ENCODE measurements at regions not wholly inside any gene's neighbourhood (a gene's known extent, or its start where the extent isn't known, plus 50 kb on each side); places are given as distances from the start of the nearest gene placed in this dataset.

DNA sequence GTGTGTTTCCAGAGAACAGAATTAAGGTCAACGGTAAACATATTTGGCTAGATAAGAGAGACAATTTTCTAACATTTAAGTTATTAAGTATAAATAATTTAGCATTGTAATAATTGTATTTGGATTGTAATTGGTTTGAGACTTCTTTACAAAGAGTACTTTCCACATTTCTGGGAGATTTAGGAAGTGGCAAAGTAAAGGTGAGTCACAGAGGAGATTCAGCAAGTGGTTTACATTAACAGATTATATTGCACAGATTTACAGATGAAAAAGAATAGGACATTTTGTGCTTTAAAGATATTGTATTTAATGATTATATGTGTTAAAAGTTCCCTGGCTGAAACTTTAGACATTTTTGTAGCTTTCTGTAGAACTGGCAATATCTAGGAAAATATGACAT is 584.4 kb upstream of the AADAT start:
- Mint-ChIP-seq H3K4me3 (no peak overlapping the region), H3K9me3 (peaks cover 10% of the 10 kb centered on the region)
- no peak for ATAC-seq

More for the DNA sequence above, 584.4 kb upstream of the AADAT start:
- H3F3A ChIP-seq (replicated peaks; ENCODE audit: low read depth), result no peaks in the 10 kb centered on the region
- H3K27me3 ChIP-seq (ENCODE audit: insufficient read depth), result no peaks in the 10 kb centered on the region
- Mint-ChIP-seq H3K36me3 (ENCODE audit: low read depth) (peaks cover 26% of the 10 kb centered on the region), H3K27me3 (ENCODE audit: insufficient read depth, low read depth, poor library complexity) (peaks cover 3% of the 10 kb centered on the region), H3K4me1 (peaks cover 7% of the 10 kb centered on the region; the same call in 2 of the 3 replicates), H3K27ac (no peak overlapping the region)
- H4K20me1 ChIP-seq (replicated peaks; ENCODE audit: insufficient read depth), result no peaks in the 10 kb centered on the region
- H3K27ac ChIP-seq (ENCODE audit: low read depth), result no peak overlapping the region
- no peak overlapping the region for H3K4me3 ChIP-seq
- peaks cover 6% of the 10 kb centered on the region; the same call in 1 of the 2 replicates for H3K9me2 ChIP-seq (ENCODE audit: insufficient read depth)
- 0 out of 2 replicates have a peak, but pooled peaks cover 4% of the 10 kb centered on the region for H3K4me1 ChIP-seq (ENCODE audit: insufficient read depth)
- no peak for DNase-seq (ENCODE audit: low spot score)
- no peak overlapping the region for H3K4me2 ChIP-seq
- no peaks in the 10 kb centered on the region for H3K79me2 ChIP-seq (replicated peaks; ENCODE audit: insufficient read depth)
- TF ChIP-seq JUNB (IDR thresholded peaks at IDR 0.05; ENCODE audit: unreplicated experiment) (no peak), EZH2 (IDR thresholded peaks at IDR 0.05; ENCODE audit: low read depth, unreplicated experiment) (no peak), CREB1 (CRISPR knock-in tag; IDR thresholded peaks at IDR 0.05; ENCODE audit: low read depth) (no peak)
- TF ChIP-seq, protein P1, sequence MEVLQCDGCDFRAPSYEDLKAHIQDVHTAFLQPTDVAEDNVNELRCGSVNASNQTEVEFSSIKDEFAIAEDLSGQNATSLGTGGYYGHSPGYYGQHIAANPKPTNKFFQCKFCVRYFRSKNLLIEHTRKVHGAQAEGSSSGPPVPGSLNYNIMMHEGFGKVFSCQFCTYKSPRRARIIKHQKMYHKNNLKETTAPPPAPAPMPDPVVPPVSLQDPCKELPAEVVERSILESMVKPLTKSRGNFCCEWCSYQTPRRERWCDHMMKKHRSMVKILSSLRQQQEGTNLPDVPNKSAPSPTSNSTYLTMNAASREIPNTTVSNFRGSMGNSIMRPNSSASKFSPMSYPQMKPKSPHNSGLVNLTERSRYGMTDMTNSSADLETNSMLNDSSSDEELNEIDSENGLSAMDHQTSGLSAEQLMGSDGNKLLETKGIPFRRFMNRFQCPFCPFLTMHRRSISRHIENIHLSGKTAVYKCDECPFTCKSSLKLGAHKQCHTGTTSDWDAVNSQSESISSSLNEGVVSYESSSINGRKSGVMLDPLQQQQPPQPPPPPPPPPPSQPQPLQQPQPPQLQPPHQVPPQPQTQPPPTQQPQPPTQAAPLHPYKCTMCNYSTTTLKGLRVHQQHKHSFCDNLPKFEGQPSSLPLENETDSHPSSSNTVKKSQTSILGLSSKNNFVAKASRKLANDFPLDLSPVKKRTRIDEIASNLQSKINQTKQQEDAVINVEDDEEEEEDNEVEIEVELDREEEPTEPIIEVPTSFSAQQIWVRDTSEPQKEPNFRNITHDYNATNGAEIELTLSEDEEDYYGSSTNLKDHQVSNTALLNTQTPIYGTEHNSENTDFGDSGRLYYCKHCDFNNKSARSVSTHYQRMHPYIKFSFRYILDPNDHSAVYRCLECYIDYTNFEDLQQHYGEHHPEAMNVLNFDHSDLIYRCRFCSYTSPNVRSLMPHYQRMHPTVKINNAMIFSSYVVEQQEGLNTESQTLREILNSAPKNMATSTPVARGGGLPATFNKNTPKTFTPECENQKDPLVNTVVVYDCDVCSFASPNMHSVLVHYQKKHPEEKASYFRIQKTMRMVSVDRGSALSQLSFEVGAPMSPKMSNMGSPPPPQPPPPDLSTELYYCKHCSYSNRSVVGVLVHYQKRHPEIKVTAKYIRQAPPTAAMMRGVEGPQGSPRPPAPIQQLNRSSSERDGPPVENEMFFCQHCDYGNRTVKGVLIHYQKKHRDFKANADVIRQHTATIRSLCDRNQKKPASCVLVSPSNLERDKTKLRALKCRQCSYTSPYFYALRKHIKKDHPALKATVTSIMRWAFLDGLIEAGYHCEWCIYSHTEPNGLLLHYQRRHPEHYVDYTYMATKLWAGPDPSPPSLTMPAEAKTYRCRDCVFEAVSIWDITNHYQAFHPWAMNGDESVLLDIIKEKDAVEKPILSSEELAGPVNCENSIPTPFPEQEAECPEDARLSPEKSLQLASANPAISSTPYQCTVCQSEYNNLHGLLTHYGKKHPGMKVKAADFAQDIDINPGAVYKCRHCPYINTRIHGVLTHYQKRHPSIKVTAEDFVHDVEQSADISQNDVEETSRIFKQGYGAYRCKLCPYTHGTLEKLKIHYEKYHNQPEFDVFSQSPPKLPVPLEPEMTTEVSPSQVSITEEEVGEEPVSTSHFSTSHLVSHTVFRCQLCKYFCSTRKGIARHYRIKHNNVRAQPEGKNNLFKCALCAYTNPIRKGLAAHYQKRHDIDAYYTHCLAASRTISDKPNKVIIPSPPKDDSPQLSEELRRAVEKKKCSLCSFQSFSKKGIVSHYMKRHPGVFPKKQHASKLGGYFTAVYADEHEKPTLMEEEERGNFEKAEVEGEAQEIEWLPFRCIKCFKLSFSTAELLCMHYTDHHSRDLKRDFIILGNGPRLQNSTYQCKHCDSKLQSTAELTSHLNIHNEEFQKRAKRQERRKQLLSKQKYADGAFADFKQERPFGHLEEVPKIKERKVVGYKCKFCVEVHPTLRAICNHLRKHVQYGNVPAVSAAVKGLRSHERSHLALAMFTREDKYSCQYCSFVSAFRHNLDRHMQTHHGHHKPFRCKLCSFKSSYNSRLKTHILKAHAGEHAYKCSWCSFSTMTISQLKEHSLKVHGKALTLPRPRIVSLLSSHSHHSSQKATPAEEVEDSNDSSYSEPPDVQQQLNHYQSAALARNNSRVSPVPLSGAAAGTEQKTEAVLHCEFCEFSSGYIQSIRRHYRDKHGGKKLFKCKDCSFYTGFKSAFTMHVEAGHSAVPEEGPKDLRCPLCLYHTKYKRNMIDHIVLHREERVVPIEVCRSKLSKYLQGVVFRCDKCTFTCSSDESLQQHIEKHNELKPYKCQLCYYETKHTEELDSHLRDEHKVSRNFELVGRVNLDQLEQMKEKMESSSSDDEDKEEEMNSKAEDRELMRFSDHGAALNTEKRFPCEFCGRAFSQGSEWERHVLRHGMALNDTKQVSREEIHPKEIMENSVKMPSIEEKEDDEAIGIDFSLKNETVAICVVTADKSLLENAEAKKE (CRISPR knock-in tag; IDR thresholded peaks at IDR 0.05), result no peak
- TF ChIP-seq, protein P2, sequence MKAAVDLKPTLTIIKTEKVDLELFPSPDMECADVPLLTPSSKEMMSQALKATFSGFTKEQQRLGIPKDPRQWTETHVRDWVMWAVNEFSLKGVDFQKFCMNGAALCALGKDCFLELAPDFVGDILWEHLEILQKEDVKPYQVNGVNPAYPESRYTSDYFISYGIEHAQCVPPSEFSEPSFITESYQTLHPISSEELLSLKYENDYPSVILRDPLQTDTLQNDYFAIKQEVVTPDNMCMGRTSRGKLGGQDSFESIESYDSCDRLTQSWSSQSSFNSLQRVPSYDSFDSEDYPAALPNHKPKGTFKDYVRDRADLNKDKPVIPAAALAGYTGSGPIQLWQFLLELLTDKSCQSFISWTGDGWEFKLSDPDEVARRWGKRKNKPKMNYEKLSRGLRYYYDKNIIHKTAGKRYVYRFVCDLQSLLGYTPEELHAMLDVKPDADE (IDR thresholded peaks at IDR 0.05), result no peak
- no peak overlapping the region for H2AFZ ChIP-seq
- 0 out of 2 replicates have a peak, but pooled peaks cover 3% of the 10 kb centered on the region for H3K36me3 ChIP-seq (ENCODE audit: insufficient read depth)

All from GM23338 (cell line).